H1 (cell line): ENCODE measurements at regions not wholly inside any gene's neighbourhood (a gene's known extent, or its start where the extent isn't known, plus 50 kb on each side); places are given as distances from the start of the nearest gene placed in this dataset.
A peak's percentile ranks its signal among the peaks of the same experiment; 100 is the strongest.
"Not testable (repeated sequence)": the region's sequence is repeated elsewhere in the genome, so short reads cannot be mapped to it uniquely, and the experiment has no call there.

Experiments used
- CTCF ChIA-PET: fragments of 300-600 bp; sonication (Branson Sonifier 250); formaldehyde crosslinking; loops from one replicate; lab custom pipeline; 2021; ENCODE audit not compliant: partially characterized antibody; lab: Charles Lee
- POLR2A ChIA-PET: fragments of 300-600 bp; sonication (Branson Sonifier 250); formaldehyde crosslinking; loops from one replicate; lab custom pipeline; 2021; ENCODE audit warnings: inconsistent platforms; ENCODE audit not compliant: partially characterized antibody; lab: Charles Lee
- DNase-seq, 2 experiments: peaks; one replicate each; pipeline versions ENCODE4 v3.0.0 to v3.0.0-alpha.2; 2010 to 2022; ENCODE audit warnings: low spot score in 2 of 2, low read depth in 1 of 2, mixed read lengths in 1 of 2
- FAIRE-seq: peaks from 2 replicates; lab custom pipeline; 2011; peaks lifted over from hg19 to GRCh38; lab: Jason Lieb, UNC
- H2AFZ ChIP-seq: 2 replicates; pipeline ENCODE4 v1.8.1; 2012; ENCODE audit warnings: low read length, inconsistent platforms
- H2AK5ac ChIP-seq: 2 replicates; pipeline ENCODE4 v1.6.1; 2013; ENCODE audit warnings: low read depth, low read length
- H2BK120ac ChIP-seq: replicated peaks from 2 replicates; pipeline ENCODE3; 2013; ENCODE audit warnings: low read depth, low read length, inconsistent platforms
- H2BK12ac ChIP-seq: 2 replicates; pipeline ENCODE4 v1.6.1; 2013; ENCODE audit warnings: low read depth, low read length
- H2BK15ac ChIP-seq: 2 replicates; pipeline ENCODE4 v1.6.1; 2013; ENCODE audit warnings: low read length
- H2BK20ac ChIP-seq: 2 replicates; pipeline ENCODE4 v1.6.1; 2013; ENCODE audit warnings: low read length
- H2BK5ac ChIP-seq: 2 replicates; pipeline ENCODE4 v1.6.1; 2013; ENCODE audit warnings: low read depth, low read length
- H3K14ac ChIP-seq: 2 replicates; pipeline ENCODE4 v1.6.1; 2013; ENCODE audit warnings: inconsistent platforms; ENCODE audit not compliant: insufficient read length
- H3K18ac ChIP-seq: 2 replicates; pipeline ENCODE4 v1.6.1; 2013; ENCODE audit warnings: low read length; ENCODE audit errors: extremely low read depth
- H3K23ac ChIP-seq: 2 replicates; pipeline ENCODE4 v1.6.1; 2013; ENCODE audit warnings: inconsistent platforms; ENCODE audit not compliant: insufficient read length
- H3K23me2 ChIP-seq: 2 replicates; pipeline ENCODE4 v1.6.1; 2013; ENCODE audit warnings: low read depth, low read length
- H3K27ac ChIP-seq: 2 replicates; pipeline ENCODE4 v1.6.1; 2011; ENCODE audit warnings: low read depth, low read length, inconsistent platforms
- H3K27me3 ChIP-seq, 4 experiments: replicated peaks in 1 of 4; 1 replicate in 1 of 4; 2 replicates in 3 of 4; pipeline versions ENCODE4 v1.6.1 to v1.8.1; 2011 to 2013; ENCODE audit warnings: low read length in 3 of 4, mild to moderate bottlenecking in 3 of 4, inconsistent platforms in 2 of 4, mixed read lengths in 2 of 4, moderate library complexity in 1 of 4; ENCODE audit not compliant: control insufficient read depth in 3 of 4, insufficient read depth in 3 of 4; ENCODE audit errors: extremely low read depth in 1 of 4
- H3K36me3 ChIP-seq, 4 experiments: 2 replicates each; pipeline versions ENCODE4 v1.6.1 to v1.8.1; 2011 to 2013; ENCODE audit warnings: mild to moderate bottlenecking in 4 of 4, low read length in 3 of 4, moderate library complexity in 2 of 4, control low read depth in 1 of 4, inconsistent platforms in 1 of 4; ENCODE audit not compliant: insufficient read depth in 4 of 4, control insufficient read depth in 2 of 4
- H3K4ac ChIP-seq: replicated peaks from 2 replicates; pipeline ENCODE3; 2013; ENCODE audit warnings: low read length, low read depth, mixed read lengths, inconsistent platforms; ENCODE audit not compliant: insufficient read length
- H3K4me1 ChIP-seq, 4 experiments: replicated peaks in 1 of 4; 1 replicate in 1 of 4; 2 replicates in 3 of 4; pipeline versions ENCODE4 v1.6.1 to v1.8.1; 2011 to 2013; ENCODE audit warnings: low read length in 3 of 4, inconsistent platforms in 2 of 4, mixed read lengths in 1 of 4; ENCODE audit not compliant: insufficient read depth in 4 of 4, control insufficient read depth in 3 of 4
- H3K4me2 ChIP-seq, 2 experiments: 2 replicates each; pipeline versions ENCODE4 v1.6.1 to v1.8.1; 2011 to 2013; ENCODE audit warnings: low read depth in 2 of 2, low read length in 2 of 2, control low read depth in 1 of 2, inconsistent platforms in 1 of 2, mild to moderate bottlenecking in 1 of 2; ENCODE audit not compliant: insufficient read depth in 1 of 2
- H3K4me3 ChIP-seq, 4 experiments: fragments of 200-600, 300-600 bp in 1 of 4; sonication (generic), shearing (Covaris generic), sonication (Bioruptor Twin) in 1 of 4; 2 replicates each; pipeline versions ENCODE4 v1.5.1 to v1.8.1; 2011 to 2016; ENCODE audit warnings: low read length in 4 of 4, low read depth in 3 of 4, control low read depth in 2 of 4, inconsistent platforms in 2 of 4, mild to moderate bottlenecking in 2 of 4, mixed read lengths in 1 of 4, moderate library complexity in 1 of 4; ENCODE audit not compliant: insufficient read depth in 2 of 4; ENCODE audit errors: extremely low read depth in 1 of 4
- H3K56ac ChIP-seq: replicated peaks from 2 replicates; pipeline ENCODE3; 2013; ENCODE audit warnings: low read depth, mild to moderate bottlenecking, mixed read lengths, low read length, inconsistent platforms; ENCODE audit not compliant: insufficient read length
- H3K79me1 ChIP-seq: 2 replicates; pipeline ENCODE4 v1.6.1; 2013; ENCODE audit warnings: low read depth, low read length, control low read depth
- H3K79me2 ChIP-seq, 2 experiments: 2 replicates each; pipeline versions ENCODE4 v1.6.1 to v1.8.1; 2012 to 2013; ENCODE audit warnings: low read length in 2 of 2, mild to moderate bottlenecking in 2 of 2, inconsistent platforms in 1 of 2; ENCODE audit not compliant: insufficient read depth in 2 of 2, control insufficient read depth in 1 of 2
- H3K9ac ChIP-seq, 4 experiments: replicated peaks in 1 of 4; 1 replicate in 1 of 4; 2 replicates in 3 of 4; pipeline versions ENCODE4 v1.6.1 to v1.8.1; 2011 to 2013; ENCODE audit warnings: low read depth in 3 of 4, low read length in 3 of 4, control low read depth in 2 of 4, mild to moderate bottlenecking in 2 of 4, moderate library complexity in 2 of 4, inconsistent platforms in 1 of 4; ENCODE audit errors: extremely low read depth in 1 of 4
- H3K9me3 ChIP-seq, 2 experiments: 2 replicates each; pipeline versions ENCODE4 v1.6.1 to v1.8.1; 2012 to 2013; ENCODE audit warnings: mild to moderate bottlenecking in 2 of 2, moderate library complexity in 2 of 2, control low read depth in 1 of 2, inconsistent platforms in 1 of 2, low read depth in 1 of 2, low read length in 1 of 2, mixed read lengths in 1 of 2; ENCODE audit not compliant: insufficient read depth in 2 of 2
- H4K20me1 ChIP-seq, 2 experiments: replicated peaks in 1 of 2; 2 replicates each; pipeline versions ENCODE3 to v1.8.1; 2011 to 2013; ENCODE audit warnings: inconsistent platforms in 2 of 2, low read length in 2 of 2, mild to moderate bottlenecking in 1 of 2; ENCODE audit not compliant: insufficient read depth in 2 of 2, control insufficient read depth in 1 of 2
- H4K5ac ChIP-seq: 2 replicates; pipeline ENCODE4 v1.6.1; 2013; ENCODE audit warnings: low read length, low read depth, mixed read lengths, inconsistent platforms; ENCODE audit not compliant: insufficient read length
- H4K8ac ChIP-seq: 2 replicates; pipeline ENCODE4 v1.8.0; 2013; ENCODE audit warnings: mild to moderate bottlenecking, moderate library complexity, low read length, inconsistent platforms; ENCODE audit not compliant: insufficient read depth; ENCODE audit errors: extremely low read depth
- H4K91ac ChIP-seq: replicated peaks from 2 replicates; pipeline ENCODE3; 2013; ENCODE audit warnings: low read length, mixed read lengths, inconsistent platforms; ENCODE audit not compliant: insufficient read length
- E2F6 ChIP-seq: IDR thresholded peaks from 2 replicates; pipeline ENCODE4 v1.6.1; 2012; ENCODE audit warnings: inconsistent platforms
- MAX ChIP-seq: IDR thresholded peaks from 2 replicates; pipeline ENCODE4 v1.6.1; 2012; ENCODE audit warnings: inconsistent platforms
- WGBS, 2 experiments: shearing (Covaris generic) in 1 of 2; methylation state at CpG; one replicate each; pipeline versions ENCODE4 v1.1.6 to v1.1.7; 2013 to 2015; ENCODE audit warnings: low lambda C conversion rate in 2 of 2, mixed read lengths in 2 of 2, inconsistent platforms in 1 of 2, low coverage in 1 of 2, missing lambda C conversion rate in 1 of 2; ENCODE audit not compliant: insufficient replicate concordance in 2 of 2, insufficient coverage in 1 of 2, insufficient read length in 1 of 2; ENCODE audit errors: extremely low coverage in 1 of 2, missing lambda C conversion rate in 1 of 2; 5-methylcytosine and 5-hydroxymethylcytosine counted together

- POLR2A ChIA-PET: not testable (repeated sequence)
- 97% methylated on average over 14 of the region's 18 CpGs; no CpG with 5 or more reads in 1 of the 2 experiments for WGBS, 2 experiments
Observed at GRCh38 chr17:45601013-45601412, 110.5 kb upstream of the PLEKHM1 start.

More at GRCh38 chr17:45601013-45601412, 110.5 kb upstream of the PLEKHM1 start:
- H4K91ac ChIP-seq, H3K79me2 ChIP-seq, H2AFZ ChIP-seq, H3K27me3 ChIP-seq, H3K14ac ChIP-seq, H4K20me1 ChIP-seq, H2BK15ac ChIP-seq, H3K4me2 ChIP-seq, H3K79me1 ChIP-seq, H4K5ac ChIP-seq, CTCF ChIA-PET, H3K4ac ChIP-seq, H3K36me3 ChIP-seq, H2BK20ac ChIP-seq, H3K18ac ChIP-seq, H3K4me1 ChIP-seq, H3K56ac ChIP-seq, H3K23me2 ChIP-seq, H2BK12ac ChIP-seq, H3K4me3 ChIP-seq, H2BK120ac ChIP-seq, DNase-seq, H2AK5ac ChIP-seq, H3K9me3 ChIP-seq, H3K27ac ChIP-seq, H2BK5ac ChIP-seq, H4K8ac ChIP-seq, FAIRE-seq, H3K23ac ChIP-seq, H3K9ac ChIP-seq: not testable (repeated sequence)
- TF ChIP-seq MAX: peak; percentile 41; the same call in 1 of the 2 replicates
- peak; percentile 45; the same call in 1 of the 2 replicates for TF ChIP-seq E2F6
